Hepatic stellate cell (primary cell): ENCODE measurements at regions not wholly inside any gene's neighbourhood (a gene's known extent, or its start where the extent isn't known, plus 50 kb on each side); places are given as distances from the start of the nearest gene placed in this dataset.

ENCODE experiments used
- DNase-seq: peaks from one replicate; pipeline ENCODE4 v3.0.0; 2011; ENCODE audit warnings: low spot score

- DNase-seq: no peak
Observed at GRCh38 chr22:48591286-48592065, 1236.2 kb downstream of the BRD1 start.

- DNase-seq: no peak
Observed at GRCh38 chr22:48589901-48590300, 1237.8 kb downstream of the BRD1 start.

- DNase-seq: no peak
Observed at GRCh38 chr22:48588878-48589450, 1238.7 kb downstream of the BRD1 start.

GRCh38 chr22:48588151-48588877 lies 1239.4 kb downstream of the BRD1 start:
- no peak for DNase-seq

- DNase-seq: no peak
Observed at GRCh38 chr22:48587236-48587865, 1240.3 kb downstream of the BRD1 start.

- no peak for DNase-seq
Observed at GRCh38 chr22:48586799-48587185, 1240.9 kb downstream of the BRD1 start.

GRCh38 chr22:48585916-48586798 lies 1241.5 kb downstream of the BRD1 start:
- DNase-seq: no peak

GRCh38 chr22:48584170-48584569 lies 1243.5 kb downstream of the BRD1 start:
- no peak for DNase-seq

- no peak for DNase-seq
Observed at GRCh38 chr22:48581796-48582469, 1245.7 kb downstream of the BRD1 start.

- DNase-seq: no peak
Observed at GRCh38 chr22:48581205-48581766, 1246.4 kb downstream of the BRD1 start.

- no peak for DNase-seq
Observed at GRCh38 chr22:48580481-48580970, 1247.1 kb downstream of the BRD1 start.

GRCh38 chr22:48579928-48580309 lies 1247.8 kb downstream of the BRD1 start:
- no peak for DNase-seq

- no peak for DNase-seq
Observed at GRCh38 chr22:48579043-48579927, 1248.4 kb downstream of the BRD1 start.

- DNase-seq: no peak
Observed at GRCh38 chr22:48578138-48579042, 1249.3 kb downstream of the BRD1 start.

- no peak for DNase-seq
Observed at GRCh38 chr22:48577691-48578090, 1250.0 kb downstream of the BRD1 start.

- no peak for DNase-seq
Observed at GRCh38 chr22:48577014-48577690, 1250.5 kb downstream of the BRD1 start.

GRCh38 chr22:48576333-48577013 lies 1251.2 kb downstream of the BRD1 start:
- DNase-seq: no peak
